Thyroid gland (tissue), 4 donors: ENCODE measurements at regions not wholly inside any gene's neighbourhood (a gene's known extent, or its start where the extent isn't known, plus 50 kb on each side); places are given as distances from the start of the nearest gene placed in this dataset. TPM values are rescaled to one million over a fixed set of nuclear protein-coding genes. Genes with fewer than 3 reads are reported as not detected.

Experiments
- DNase-seq, 2 donors: peaks; one replicate each; pipeline ENCODE4 v3.0.0-alpha.2; 2019
- H3K27ac ChIP-seq, 3 donors: fragments of 200-600 bp; sonication (generic); 1 replicate in 2 of 3; 2 replicates in 1 of 3; pipeline ENCODE4 v1.5.1; 2016 to 2019; ENCODE audit warnings: mild to moderate bottlenecking in 1 of 3, moderate library complexity in 1 of 3
- H3K27me3 ChIP-seq: fragments of 200-600 bp; sonication (generic); one replicate; pipeline ENCODE4 v1.5.1; 2019
- H3K36me3 ChIP-seq, 2 donors: fragments of 200-600 bp; sonication (generic); one replicate each; pipeline ENCODE4 v1.5.1; 2016 to 2019
- H3K4me1 ChIP-seq, 2 donors: fragments of 200-600 bp; sonication (generic); one replicate each; pipeline ENCODE4 v1.5.1; 2017 to 2019
- H3K4me3 ChIP-seq, 3 donors: fragments of 200-600 bp; sonication (generic); replicated peaks in 1 of 3; 1 replicate in 2 of 3; 2 replicates in 1 of 3; pipeline ENCODE4 v1.5.1; 2016; ENCODE audit warnings: mild to moderate bottlenecking in 1 of 3
- H3K9me3 ChIP-seq: fragments of 200-600 bp; sonication (generic); one replicate; pipeline ENCODE4 v1.5.1; 2017
- CTCF ChIP-seq, 6 experiments: fragments of 200-600 bp in 3 of 6; fragments of 450-650 bp in 3 of 6; sonication (generic) in 3 of 6; IDR thresholded peaks; one replicate each; pipeline ENCODE4 v1.5.1; 2016 to 2019; ENCODE audit warnings: antibody characterized with exemption in 6 of 6, mild to moderate bottlenecking in 2 of 6, inconsistent platforms in 1 of 6, moderate library complexity in 1 of 6
- POLR2A ChIP-seq, 2 donors: fragments of 450-650 bp; IDR thresholded peaks; one replicate each; pipeline ENCODE4 v1.6.1; 2017; ENCODE audit warnings: antibody characterized with exemption in 2 of 2, mild to moderate bottlenecking in 2 of 2, moderate library complexity in 1 of 2
- WGBS, 2 donors: methylation state at CpG; one replicate each; pipeline ENCODE4 v1.1.5; 2017; 5-methylcytosine and 5-hydroxymethylcytosine counted together
- intact Hi-C: fragments of 100-400 bp; cut with DNase I; formaldehyde crosslinking; loops from one replicate; pipeline ENCODE4 v1.15.1; 2023
- small RNA-seq: library from RNA; depleted of rRNA; stranded (forward); fragments of <200 nt; gene quantifications from one replicate; pipeline ENCODE3, GENCODE V24; 2016

GRCh38 chr12:107634530-107634929 is 51.1 kb upstream of the PWP1 start:
- TF ChIP-seq POLR2A (IDR thresholded peaks at IDR 0.05) = no peak
- TF ChIP-seq CTCF (IDR thresholded peaks at IDR 0.05) = no peak
- Histone ChIP-seq H3K36me3 (no peaks in the 10 kb centered on the region), H3K27ac (peak overlapping the region in 1 of 3 donors; percentile 6), H3K4me3 (no peak overlapping the region), H3K27me3 (no peaks in the 10 kb centered on the region), H3K9me3 (no peaks in the 10 kb centered on the region), H3K4me1 (peaks cover 3 to 4% of the 10 kb centered on the region in 2 donors)
- intact Hi-C loops = no loop called here
- peak; percentile 56 to 63 for DNase-seq
- WGBS, 2 donors = 43 to 53% methylated on average over 10 of the region's 10 CpGs

- TF ChIP-seq POLR2A (IDR thresholded peaks at IDR 0.05) (no peak), CTCF (IDR thresholded peaks at IDR 0.05) (no peak)
- intact Hi-C loops = no loop called here
- H3K27me3 ChIP-seq = no peaks in the 10 kb centered on the region
- peak; percentile 7 to 11 for DNase-seq
- WGBS, 2 donors = 56 to 63% methylated on average over 8 of the region's 8 CpGs
- H3K4me1 ChIP-seq = peaks cover 3 to 4% of the 10 kb centered on the region in 2 donors
- peak overlapping the region in 1 of 3 donors; percentile 6 for H3K27ac ChIP-seq
- no peak overlapping the region for H3K4me3 ChIP-seq
- no peaks in the 10 kb centered on the region for H3K9me3 ChIP-seq
- H3K36me3 ChIP-seq = no peaks in the 10 kb centered on the region
These were observed 50.5 kb upstream of the PWP1 start for GRCh38 chr12:107635139-107635538.

Small RNA genes in the stretch of these regions (small RNA-seq; reads per million reads assigned to genes)
- gene RF00284 (not detected), gene RNA5SP371 (not detected)
